ENCODE measurements at regions not wholly inside any gene's neighbourhood (a gene's known extent, or its start where the extent isn't known, plus 50 kb on each side); places are given as distances from the start of the nearest gene placed in this dataset.
"Not testable (repeated sequence)": the region's sequence is repeated elsewhere in the genome, so short reads cannot be mapped to it uniquely, and the experiment has no call there.

- no peak for DNase-seq
Observed at GRCh38 chr9:31590091-31590490, 794.4 kb upstream of the ACO1 start.

DNA sequence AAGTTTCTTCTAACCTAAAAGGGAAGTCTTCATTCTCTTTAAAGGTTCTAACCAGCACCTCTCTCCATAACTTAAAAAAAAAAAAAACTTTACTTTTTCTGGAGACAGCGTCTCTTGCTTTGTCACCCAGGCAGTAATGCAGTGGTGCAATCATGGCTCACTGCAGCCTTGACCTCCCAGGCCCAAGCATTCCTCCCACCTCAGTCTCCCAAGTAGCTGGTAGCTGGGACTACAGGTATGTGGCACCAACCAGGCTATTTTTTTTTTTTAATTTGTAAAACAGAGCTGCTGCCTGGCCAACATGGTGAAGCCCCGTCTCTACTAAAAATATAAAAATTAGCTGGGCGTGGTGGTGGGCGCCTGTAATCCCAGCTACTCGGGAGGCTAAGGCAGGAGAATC, 787.4 kb upstream of the ACO1 start:
- not testable (repeated sequence) for DNase-seq

DNA sequence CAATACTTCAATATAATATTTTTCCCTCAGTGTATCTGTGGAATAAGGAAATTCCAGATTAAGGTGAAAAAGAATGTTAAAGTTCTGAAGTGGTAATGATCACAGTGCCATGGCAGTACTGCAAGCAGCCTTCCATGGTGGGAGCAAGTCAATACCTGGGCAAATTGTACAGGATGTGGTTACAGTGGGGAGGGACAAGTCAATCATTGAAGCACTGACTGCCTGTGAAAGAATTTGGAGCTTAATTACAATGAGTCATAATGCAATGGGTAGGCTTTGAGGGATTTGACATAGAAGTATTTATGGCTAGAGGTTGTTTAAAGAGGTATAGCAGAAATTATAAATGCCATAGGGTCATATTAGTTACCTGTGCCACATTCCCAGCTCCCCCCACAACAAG, 786.5 kb upstream of the ACO1 start:
- peak; percentile 5 for DNase-seq

DNA sequence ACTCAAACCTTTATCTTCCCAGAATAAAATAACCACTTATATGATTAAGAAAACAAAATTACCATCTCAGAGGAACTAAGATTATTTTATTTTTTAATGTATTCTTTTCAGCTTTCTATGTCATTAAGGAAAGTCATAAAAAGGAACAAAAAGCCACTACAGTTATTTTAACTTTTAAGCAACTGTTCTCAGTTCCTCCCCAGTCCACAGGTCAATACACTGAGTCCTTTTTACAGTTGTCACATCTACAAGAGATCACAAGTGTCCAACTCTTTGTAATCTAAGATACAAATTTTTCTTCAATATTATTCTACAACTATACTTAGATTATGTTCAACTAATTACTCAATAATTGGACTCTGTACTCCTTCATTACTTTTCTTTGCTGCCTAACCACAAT, 782.8 kb upstream of the ACO1 start:
- DNase-seq, result no peak

GRCh38 chr9:31604531-31604930, 779.9 kb upstream of the ACO1 start:
- no peak for DNase-seq

DNA sequence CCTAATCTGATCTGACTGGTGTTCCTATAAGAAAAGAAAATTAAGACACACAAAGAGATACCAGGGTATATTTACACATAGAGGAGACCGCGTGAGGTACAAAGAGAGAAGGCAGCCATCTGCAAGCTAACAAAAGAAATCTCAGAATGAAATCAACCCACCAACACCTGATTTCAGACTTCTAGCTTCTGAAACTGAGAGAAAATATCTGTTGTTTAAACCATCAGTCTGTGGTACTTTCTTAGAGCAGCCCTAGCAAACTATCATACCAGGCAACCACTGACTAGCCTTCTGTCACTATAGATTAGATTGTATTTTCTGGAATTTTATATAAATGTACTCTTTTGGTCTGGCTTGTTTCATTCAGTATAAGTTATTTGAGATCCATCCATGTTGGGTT, 779.3 kb upstream of the ACO1 start:
- DNase-seq, result no peak

DNA sequence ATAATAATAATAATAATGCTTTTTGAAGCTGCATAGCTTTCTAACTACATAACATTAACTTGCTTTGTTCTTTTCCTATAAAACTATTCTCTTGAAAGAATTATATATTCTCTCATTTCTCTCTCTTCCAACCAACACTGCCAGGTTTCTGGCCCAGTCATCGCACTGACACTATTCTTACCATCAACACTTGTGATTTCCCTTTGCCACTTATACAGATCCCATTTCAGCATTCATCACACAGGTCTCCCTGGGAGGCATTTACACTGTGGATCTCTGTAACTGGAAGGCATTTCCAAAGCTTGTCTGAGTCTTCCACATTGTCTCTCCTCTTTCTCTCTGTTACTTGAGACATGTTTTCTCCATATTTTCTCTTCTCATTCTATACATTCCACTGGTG, 777.8 kb upstream of the ACO1 start:
- DNase-seq, result no peak

GRCh38 chr9:31608416-31608815, 776.0 kb upstream of the ACO1 start:
- no peak for DNase-seq

DNA sequence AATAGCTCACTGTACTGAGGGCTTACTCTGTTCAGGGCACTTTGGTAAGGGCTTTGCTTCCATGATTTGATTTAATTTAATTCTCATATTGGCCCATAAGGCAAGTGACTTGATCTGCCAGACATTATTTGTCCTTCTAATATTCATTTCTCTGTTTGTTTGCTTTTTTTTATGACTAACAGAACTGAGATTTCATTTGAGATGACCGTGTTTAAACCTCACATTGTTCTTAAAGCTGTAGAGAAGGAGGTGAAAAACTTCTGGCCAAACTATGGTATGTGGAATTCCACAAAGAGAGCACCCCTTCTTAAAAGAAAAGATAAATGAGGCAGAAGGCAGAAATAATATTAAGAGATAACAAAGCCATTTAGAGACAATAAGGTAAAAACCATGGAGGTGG, 775.6 kb upstream of the ACO1 start:
- DNase-seq, result no peak

GRCh38 chr9:31612336-31613030, 772.0 kb upstream of the ACO1 start:
- no peak for DNase-seq

DNA sequence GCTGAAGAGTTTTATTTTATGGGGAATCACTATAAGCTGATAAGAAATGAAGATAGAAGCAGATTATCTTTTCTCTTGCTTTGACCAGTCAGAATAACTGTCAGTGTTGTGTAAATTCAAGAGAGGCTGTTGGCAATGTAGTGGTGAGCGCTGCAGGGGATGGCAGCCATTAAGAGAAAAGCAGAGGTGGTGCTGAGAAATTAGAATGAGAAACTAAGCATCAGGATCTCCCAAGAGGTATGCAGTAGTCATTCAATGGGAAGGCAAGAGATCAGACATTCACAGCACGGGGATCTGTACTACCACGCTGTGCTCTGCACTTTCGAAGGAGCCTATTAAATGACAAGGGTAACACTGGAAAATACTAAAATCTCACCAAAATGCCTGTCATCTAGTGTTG, 768.5 kb upstream of the ACO1 start:
- no peak for DNase-seq

DNA sequence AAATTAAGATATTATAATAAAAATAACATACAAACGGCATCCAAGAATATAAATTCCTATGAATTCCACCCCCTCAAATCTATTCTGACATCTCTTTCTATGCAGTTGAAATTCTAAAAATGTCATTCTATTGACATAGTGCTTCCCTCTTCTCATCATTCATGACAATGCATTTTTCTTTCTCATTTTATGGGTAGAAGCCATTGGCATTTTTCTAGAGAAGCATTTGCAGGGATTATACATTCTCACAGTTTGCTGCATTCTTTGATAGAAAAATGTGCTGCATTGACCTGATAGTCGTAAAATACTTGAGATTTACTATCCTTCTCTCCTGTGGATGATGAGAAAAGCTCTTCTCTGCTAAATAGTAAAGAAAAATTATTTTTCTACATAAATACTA, 760.9 kb upstream of the ACO1 start:
- no peak for DNase-seq

DNA sequence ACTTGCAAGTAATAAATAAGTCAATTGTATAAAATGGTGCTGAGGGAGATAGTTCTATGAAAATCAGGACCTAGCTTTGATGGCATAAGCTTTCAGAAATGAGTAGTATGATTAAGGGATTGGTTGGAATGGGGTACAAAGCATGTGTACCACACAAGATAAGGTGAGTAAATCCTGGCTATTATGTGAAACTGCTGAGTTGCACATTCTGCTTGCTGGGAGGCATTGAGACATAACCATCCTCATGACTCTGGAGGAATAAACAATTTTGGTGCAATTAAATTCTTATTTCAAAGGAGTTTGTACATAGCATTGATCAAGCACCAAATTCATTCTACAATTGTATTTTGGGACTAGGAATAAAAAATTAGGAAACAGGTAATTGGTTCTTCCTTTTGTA, 755.2 kb upstream of the ACO1 start:
- DNase-seq, result no peak

- DNase-seq, result no peak
Observed at GRCh38 chr9:31637265-31637664, 747.2 kb upstream of the ACO1 start.

GRCh38 chr9:31637861-31638260, 746.6 kb upstream of the ACO1 start:
- DNase-seq, result no peak

- no peak for DNase-seq
Observed at GRCh38 chr9:31639451-31639850, 745.0 kb upstream of the ACO1 start.

- DNase-seq, result no peak
Observed at GRCh38 chr9:31669311-31669710, 715.1 kb upstream of the ACO1 start.

- DNase-seq, result no peak
Observed at GRCh38 chr9:31671011-31671410, 713.4 kb upstream of the ACO1 start.

DNA sequence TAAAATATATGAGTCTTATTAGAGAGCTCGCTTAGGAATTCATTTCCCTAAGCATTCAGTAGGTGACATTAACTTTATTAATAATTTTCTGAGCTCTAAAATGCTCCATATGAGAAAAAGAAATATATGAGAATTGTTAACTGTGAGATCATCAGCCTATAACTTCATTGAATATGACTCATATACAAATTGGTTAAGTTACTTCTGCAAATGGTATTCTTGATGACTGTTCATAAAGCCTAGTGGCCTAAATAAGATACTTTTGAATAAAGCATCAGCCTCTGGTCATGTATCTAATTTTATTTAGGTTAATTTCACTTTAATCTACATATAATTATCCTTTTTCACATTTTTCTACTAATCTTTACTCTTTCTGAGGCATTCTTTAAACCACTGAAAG, 710.2 kb upstream of the ACO1 start:
- DNase-seq, result no peak

GRCh38 chr9:31677415-31677814, 707.0 kb upstream of the ACO1 start:
- DNase-seq, result no peak

GRCh38 chr9:31677877-31678276, 706.6 kb upstream of the ACO1 start:
- no peak for DNase-seq

DNA sequence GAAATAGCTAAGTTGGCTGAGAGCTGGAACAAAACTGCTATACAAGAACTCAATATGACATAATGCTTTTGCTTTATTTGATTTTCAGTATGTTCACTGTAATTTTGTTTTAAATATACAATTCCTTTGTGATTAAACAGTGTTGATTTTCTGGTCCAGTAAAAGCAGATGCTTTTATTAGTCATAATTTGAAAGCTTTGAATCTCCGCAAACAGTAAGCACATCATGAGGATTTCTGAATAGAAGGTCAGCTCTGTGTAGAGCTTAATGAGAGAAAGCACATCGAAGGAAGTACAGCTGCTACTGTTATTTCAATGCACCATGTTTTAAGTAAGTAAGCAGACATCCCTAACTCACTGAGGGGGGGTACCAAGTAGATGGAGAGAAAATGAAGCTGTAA, 701.3 kb upstream of the ACO1 start:
- no peak for DNase-seq

- no peak for DNase-seq
Observed at GRCh38 chr9:31697956-31698355, 686.5 kb upstream of the ACO1 start.

DNA sequence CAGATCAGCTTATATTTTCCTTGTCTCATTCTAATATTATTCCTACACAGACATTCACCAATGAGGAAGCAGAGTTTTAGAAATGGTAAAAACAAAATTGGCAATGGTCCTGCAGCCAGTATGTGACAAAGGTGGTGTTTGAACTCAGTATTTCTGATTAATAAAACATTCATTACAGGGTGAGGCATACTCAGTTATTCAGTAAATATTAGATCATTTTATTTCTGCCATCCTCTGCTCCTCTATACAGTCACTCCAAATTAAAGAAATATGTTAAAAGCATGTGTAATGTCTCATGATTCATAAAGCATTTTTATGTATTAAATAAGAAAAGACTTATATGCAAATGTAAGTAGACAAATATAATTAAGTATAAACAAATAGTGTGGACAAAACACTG, 684.6 kb upstream of the ACO1 start:
- DNase-seq, result no peak

- DNase-seq, result no peak
Observed at GRCh38 chr9:31700252-31701045, 684.0 kb upstream of the ACO1 start.
